DOHH2 (cell line): ENCODE measurements at regions not wholly inside any gene's neighbourhood (a gene's known extent, or its start where the extent isn't known, plus 50 kb on each side); places are given as distances from the start of the nearest gene placed in this dataset.
A peak's percentile ranks its signal among the peaks of the same experiment; 100 is the strongest.
"Not testable (repeated sequence)": the region's sequence is repeated elsewhere in the genome, so short reads cannot be mapped to it uniquely, and the experiment has no call there.

Source experiments
- H3F3A ChIP-seq: fragments of 200-600 bp; sonication (generic), shearing (Covaris generic); 2 replicates; pipeline ENCODE4 v1.6.0; 2016; ENCODE audit warnings: antibody characterized with exemption, mild to moderate bottlenecking; ENCODE audit not compliant: control insufficient read depth, insufficient read depth
- H3K27ac ChIP-seq: fragments of 200-600 bp; sonication (generic); 2 replicates; pipeline ENCODE4 v1.5.1; 2014; ENCODE audit warnings: low read depth, mild to moderate bottlenecking, low read length, moderate library complexity
- H3K27me3 ChIP-seq: fragments of 200-600 bp; sonication (generic); 2 replicates; pipeline ENCODE4 v1.6.1; 2014; ENCODE audit warnings: mild to moderate bottlenecking, low read length, mixed read lengths; ENCODE audit not compliant: control insufficient read depth
- H3K36me3 ChIP-seq: fragments of 200-600 bp; sonication (generic); 2 replicates; pipeline ENCODE4 v1.6.1; 2014; ENCODE audit warnings: mild to moderate bottlenecking, low read length, moderate library complexity, mixed read lengths; ENCODE audit not compliant: control insufficient read depth
- H3K4me1 ChIP-seq: fragments of 200-600 bp; sonication (generic); 2 replicates; pipeline ENCODE4 v1.6.1; 2014; ENCODE audit warnings: mild to moderate bottlenecking, low read length, mixed read lengths; ENCODE audit not compliant: control insufficient read depth
- H3K4me2 ChIP-seq: fragments of 200-600 bp; sonication (generic); 2 replicates; pipeline ENCODE4 v1.6.0; 2014; ENCODE audit warnings: mild to moderate bottlenecking, low read length, moderate library complexity
- H3K4me3 ChIP-seq: fragments of 200-600 bp; sonication (generic); 2 replicates; pipeline ENCODE4 v1.5.1; 2014; ENCODE audit warnings: mild to moderate bottlenecking, low read length, mixed read lengths
- H3K79me2 ChIP-seq: fragments of 200-600 bp; sonication (generic); 2 replicates; pipeline ENCODE4 v1.6.1; 2014; ENCODE audit warnings: mild to moderate bottlenecking, low read length, mixed read lengths; ENCODE audit not compliant: control insufficient read depth
- H3K9me2 ChIP-seq: fragments of 200-600 bp; sonication (generic); replicated peaks from 2 replicates; pipeline ENCODE4 v1.6.1; 2014; ENCODE audit warnings: mild to moderate bottlenecking, low read length, mixed read lengths; ENCODE audit not compliant: control insufficient read depth
- H3K9me3 ChIP-seq: fragments of 200-600 bp; sonication (generic); 2 replicates; pipeline ENCODE4 v1.6.1; 2014; ENCODE audit warnings: antibody characterized with exemption, low read length, mixed read lengths; ENCODE audit not compliant: control insufficient read depth, insufficient read depth
- H4K20me1 ChIP-seq: fragments of 200-600 bp; sonication (generic); 2 replicates; pipeline ENCODE4 v1.6.0; 2014; ENCODE audit warnings: low read depth, mild to moderate bottlenecking, antibody characterized with exemption, low read length, moderate library complexity; ENCODE audit not compliant: control insufficient read depth, insufficient read depth
- TF ChIP-seq, protein P1 (sequence below): fragments of 200-600 bp; sonication (generic); IDR thresholded peaks from one replicate; pipeline ENCODE4 v1.5.1; 2014; ENCODE audit warnings: antibody characterized with exemption, mild to moderate bottlenecking, low read depth, low read length; ENCODE audit not compliant: poor library complexity, severe bottlenecking

DNA sequence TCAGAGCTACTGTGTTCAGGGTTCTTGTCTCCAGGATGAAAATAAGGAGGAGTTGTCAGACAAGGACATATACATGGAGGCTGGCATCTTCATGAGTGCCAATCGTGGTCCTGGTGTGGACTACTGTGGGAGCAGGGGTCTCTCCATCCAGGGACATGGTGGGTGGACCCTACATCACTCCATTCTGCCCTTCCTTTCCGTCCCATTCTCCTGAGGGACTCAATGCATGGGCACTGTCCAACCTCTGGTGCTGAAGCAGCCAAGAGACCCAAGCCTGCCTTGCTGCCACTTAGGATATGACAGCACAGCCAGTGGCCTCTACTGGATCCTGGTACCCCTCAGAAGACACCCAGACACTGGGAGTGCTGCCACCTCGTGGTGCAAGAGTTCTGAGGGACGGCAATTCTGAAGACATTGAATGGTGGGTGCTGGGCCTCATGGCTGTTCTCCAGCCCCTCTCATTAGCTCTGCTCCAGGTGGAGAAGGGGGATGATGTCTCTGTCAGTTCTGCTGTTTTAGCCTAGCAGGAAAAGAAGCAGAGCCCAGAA is 818.9 kb downstream of the FOXD4L5 start:
- H3K4me1 ChIP-seq, H3F3A ChIP-seq, H3K27ac ChIP-seq, H3K4me3 ChIP-seq, H3K9me2 ChIP-seq, H3K27me3 ChIP-seq, H4K20me1 ChIP-seq, H3K4me2 ChIP-seq, H3K9me3 ChIP-seq, H3K36me3 ChIP-seq, H3K79me2 ChIP-seq: not testable (repeated sequence)
- TF ChIP-seq, protein P1, sequence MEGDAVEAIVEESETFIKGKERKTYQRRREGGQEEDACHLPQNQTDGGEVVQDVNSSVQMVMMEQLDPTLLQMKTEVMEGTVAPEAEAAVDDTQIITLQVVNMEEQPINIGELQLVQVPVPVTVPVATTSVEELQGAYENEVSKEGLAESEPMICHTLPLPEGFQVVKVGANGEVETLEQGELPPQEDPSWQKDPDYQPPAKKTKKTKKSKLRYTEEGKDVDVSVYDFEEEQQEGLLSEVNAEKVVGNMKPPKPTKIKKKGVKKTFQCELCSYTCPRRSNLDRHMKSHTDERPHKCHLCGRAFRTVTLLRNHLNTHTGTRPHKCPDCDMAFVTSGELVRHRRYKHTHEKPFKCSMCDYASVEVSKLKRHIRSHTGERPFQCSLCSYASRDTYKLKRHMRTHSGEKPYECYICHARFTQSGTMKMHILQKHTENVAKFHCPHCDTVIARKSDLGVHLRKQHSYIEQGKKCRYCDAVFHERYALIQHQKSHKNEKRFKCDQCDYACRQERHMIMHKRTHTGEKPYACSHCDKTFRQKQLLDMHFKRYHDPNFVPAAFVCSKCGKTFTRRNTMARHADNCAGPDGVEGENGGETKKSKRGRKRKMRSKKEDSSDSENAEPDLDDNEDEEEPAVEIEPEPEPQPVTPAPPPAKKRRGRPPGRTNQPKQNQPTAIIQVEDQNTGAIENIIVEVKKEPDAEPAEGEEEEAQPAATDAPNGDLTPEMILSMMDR, result peak; percentile 39

DNA sequence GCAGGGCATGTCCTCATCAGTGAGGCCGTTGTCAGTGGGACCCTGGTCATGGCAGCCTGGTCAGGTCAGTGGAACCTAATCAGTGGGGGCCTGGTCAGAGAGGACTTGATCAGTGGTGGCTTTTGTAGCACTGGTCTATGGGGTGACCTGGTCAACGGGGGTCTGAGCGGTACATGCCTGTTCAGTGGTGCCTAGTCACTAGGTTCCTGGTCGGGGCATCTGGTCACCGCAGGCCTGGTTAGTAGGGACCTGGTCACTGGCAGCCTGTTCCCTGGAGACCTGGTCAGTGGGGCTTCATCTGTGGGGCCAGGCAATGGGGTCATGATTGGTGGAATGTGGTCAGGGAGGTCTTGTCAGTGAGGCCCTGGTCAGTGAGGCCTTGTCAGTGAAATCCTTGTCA is 823.1 kb downstream of the FOXD4L5 start:
- H3K27ac ChIP-seq, H3F3A ChIP-seq, H3K79me2 ChIP-seq, H3K36me3 ChIP-seq, H3K4me2 ChIP-seq, H3K9me2 ChIP-seq, H3K4me3 ChIP-seq, H3K4me1 ChIP-seq, H3K9me3 ChIP-seq, H4K20me1 ChIP-seq, H3K27me3 ChIP-seq: not testable (repeated sequence)

DNA sequence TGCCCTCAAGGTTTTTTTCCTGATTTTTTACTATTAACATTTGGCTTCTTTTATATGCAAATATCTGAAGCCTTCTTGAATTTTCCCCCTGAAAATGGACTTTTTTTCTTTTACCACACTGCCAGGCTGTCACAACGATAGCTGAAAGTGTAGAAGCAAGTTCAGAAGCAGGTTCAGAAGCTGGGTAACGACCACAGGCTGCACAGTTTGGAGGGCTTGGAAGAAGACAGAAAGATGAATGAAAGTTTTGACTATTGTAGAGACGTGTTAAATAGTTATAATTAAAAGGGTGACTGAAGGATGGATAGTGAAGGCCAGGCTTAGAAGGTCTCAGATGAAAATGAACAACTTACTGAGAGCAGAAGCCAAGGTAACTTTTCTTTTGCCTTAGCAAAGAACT is 826.4 kb downstream of the FOXD4L5 start:
- H3K27me3 ChIP-seq, H3K4me1 ChIP-seq, H3K79me2 ChIP-seq, H3K4me2 ChIP-seq, H3K27ac ChIP-seq, H3K4me3 ChIP-seq, H3K9me2 ChIP-seq, H3F3A ChIP-seq, H3K36me3 ChIP-seq, H3K9me3 ChIP-seq, H4K20me1 ChIP-seq: not testable (repeated sequence)

DNA sequence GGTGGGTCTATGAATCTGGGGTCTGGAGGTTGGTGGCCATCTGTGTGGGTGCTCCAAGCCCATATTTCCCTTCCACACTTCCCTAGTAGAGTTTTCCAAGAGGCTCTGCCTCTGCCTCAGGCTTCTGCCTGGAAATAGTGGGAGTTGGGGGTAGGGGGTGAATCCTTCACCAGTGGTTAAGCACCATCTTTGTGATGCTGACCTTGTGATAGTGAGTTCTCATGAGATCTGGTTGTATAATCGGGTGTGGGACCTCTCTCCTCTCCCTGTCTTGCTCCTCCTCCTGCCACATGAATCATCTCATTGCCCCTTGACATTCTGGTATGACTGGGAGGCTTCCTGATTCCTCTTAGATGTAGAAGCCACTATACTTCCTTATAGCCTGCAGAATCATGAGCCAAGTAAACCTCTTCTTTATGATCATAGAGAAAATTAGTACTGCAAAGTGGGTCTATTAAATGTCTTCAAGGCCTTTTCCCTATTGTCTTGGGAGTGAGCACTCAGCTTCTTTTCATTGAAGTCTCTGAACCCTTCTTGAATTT is 829.8 kb downstream of the FOXD4L5 start:
- H3K36me3 ChIP-seq, H3F3A ChIP-seq, H3K27ac ChIP-seq, H3K79me2 ChIP-seq, H3K4me1 ChIP-seq, H3K9me3 ChIP-seq, H3K27me3 ChIP-seq, H3K4me3 ChIP-seq, H3K4me2 ChIP-seq, H4K20me1 ChIP-seq, H3K9me2 ChIP-seq: not testable (repeated sequence)

DNA sequence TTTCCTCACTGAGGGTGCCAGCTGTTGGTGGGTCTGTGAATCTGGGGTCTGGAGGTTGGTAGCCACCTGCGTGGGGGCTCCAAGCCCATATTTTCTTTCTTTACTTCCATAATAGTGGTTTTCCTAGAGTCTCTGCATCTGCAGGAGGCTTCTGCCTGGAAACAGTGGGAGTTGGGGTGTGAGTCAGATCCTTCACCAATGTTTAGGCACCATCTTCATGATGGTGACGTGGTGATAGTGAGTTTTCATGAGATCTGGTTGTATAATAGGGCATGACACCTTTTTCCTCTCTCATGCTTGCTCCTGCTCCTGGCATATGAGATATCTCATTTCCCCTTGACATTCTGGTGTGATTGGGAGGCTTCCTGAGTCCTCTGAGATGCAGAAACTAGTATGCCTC is 832.9 kb downstream of the FOXD4L5 start:
- H3K9me2 ChIP-seq, H3K27me3 ChIP-seq, H3F3A ChIP-seq, H3K4me2 ChIP-seq, H3K27ac ChIP-seq, H4K20me1 ChIP-seq, H3K4me1 ChIP-seq, H3K9me3 ChIP-seq, H3K79me2 ChIP-seq, H3K36me3 ChIP-seq, H3K4me3 ChIP-seq: not testable (repeated sequence)

DNA sequence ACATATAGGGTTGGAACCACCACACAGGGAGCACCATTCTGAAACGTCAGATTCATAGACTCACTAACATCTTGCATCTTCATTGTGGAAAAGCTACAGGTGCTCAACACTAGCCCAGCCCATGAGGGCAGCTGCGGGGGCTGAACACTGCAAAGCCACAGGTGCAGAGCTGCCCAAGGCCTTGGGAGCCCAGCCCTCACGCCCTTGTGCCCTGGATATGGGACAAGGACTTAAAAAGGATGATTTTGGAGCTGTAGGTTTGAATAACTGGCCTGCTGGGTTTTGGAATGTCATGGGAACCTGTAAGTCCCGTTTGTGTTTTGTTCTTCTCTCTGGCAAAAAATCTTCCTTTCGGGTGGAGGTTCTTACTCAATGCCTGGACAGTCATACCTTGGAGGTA is 834.4 kb downstream of the FOXD4L5 start:
- H3K4me1 ChIP-seq, H3K79me2 ChIP-seq, H3K9me2 ChIP-seq, H3K36me3 ChIP-seq, H3K27ac ChIP-seq, H3K4me2 ChIP-seq, H3K4me3 ChIP-seq, H3F3A ChIP-seq, H4K20me1 ChIP-seq, H3K9me3 ChIP-seq, H3K27me3 ChIP-seq: not testable (repeated sequence)

DNA sequence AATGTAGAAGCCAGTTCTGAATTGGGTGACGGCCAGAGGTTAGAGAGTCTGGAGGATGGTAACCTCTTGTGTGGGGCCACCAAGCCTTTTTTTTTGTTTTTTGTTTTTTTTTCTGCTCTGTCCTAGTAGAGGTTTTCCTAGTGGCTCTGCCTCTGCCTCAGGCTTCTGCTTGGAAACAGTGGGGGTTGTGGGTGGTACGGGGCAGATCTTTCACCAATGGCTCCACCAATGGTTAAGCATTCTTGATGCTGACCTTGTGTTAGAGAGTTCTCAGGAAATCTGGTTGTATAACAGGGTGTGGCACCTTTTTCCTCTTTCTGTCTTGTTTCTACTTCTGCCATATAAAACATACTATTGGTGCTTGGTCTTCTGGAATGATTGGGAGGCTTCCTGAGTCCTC is 836.0 kb downstream of the FOXD4L5 start:
- not testable (repeated sequence) for H3K27ac ChIP-seq, H3K79me2 ChIP-seq, H3K4me2 ChIP-seq, H3F3A ChIP-seq, H3K27me3 ChIP-seq, H3K9me3 ChIP-seq, H3K36me3 ChIP-seq, H3K4me3 ChIP-seq, H3K4me1 ChIP-seq, H4K20me1 ChIP-seq, H3K9me2 ChIP-seq
